H1 (cell line): ENCODE measurements at regions not wholly inside any gene's neighbourhood (a gene's known extent, or its start where the extent isn't known, plus 50 kb on each side); places are given as distances from the start of the nearest gene placed in this dataset.
"Not testable (repeated sequence)": the region's sequence is repeated elsewhere in the genome, so short reads cannot be mapped to it uniquely, and the experiment has no call there.

Experiments used
- CTCF ChIA-PET: fragments of 300-600 bp; sonication (Branson Sonifier 250); formaldehyde crosslinking; loops from one replicate; lab custom pipeline; 2021; ENCODE audit not compliant: partially characterized antibody; lab: Charles Lee
- POLR2A ChIA-PET: fragments of 300-600 bp; sonication (Branson Sonifier 250); formaldehyde crosslinking; loops from one replicate; lab custom pipeline; 2021; ENCODE audit warnings: inconsistent platforms; ENCODE audit not compliant: partially characterized antibody; lab: Charles Lee
- DNase-seq, 2 experiments: peaks; one replicate each; pipeline versions ENCODE4 v3.0.0 to v3.0.0-alpha.2; 2010 to 2022; ENCODE audit warnings: low spot score in 2 of 2, low read depth in 1 of 2, mixed read lengths in 1 of 2
- FAIRE-seq: peaks from 2 replicates; lab custom pipeline; 2011; peaks lifted over from hg19 to GRCh38; lab: Jason Lieb, UNC
- H2AFZ ChIP-seq: 2 replicates; pipeline ENCODE4 v1.8.1; 2012; ENCODE audit warnings: low read length, inconsistent platforms
- H2AK5ac ChIP-seq: 2 replicates; pipeline ENCODE4 v1.6.1; 2013; ENCODE audit warnings: low read depth, low read length
- H2BK120ac ChIP-seq: replicated peaks from 2 replicates; pipeline ENCODE3; 2013; ENCODE audit warnings: low read depth, low read length, inconsistent platforms
- H2BK12ac ChIP-seq: 2 replicates; pipeline ENCODE4 v1.6.1; 2013; ENCODE audit warnings: low read depth, low read length
- H2BK15ac ChIP-seq: 2 replicates; pipeline ENCODE4 v1.6.1; 2013; ENCODE audit warnings: low read length
- H2BK20ac ChIP-seq: 2 replicates; pipeline ENCODE4 v1.6.1; 2013; ENCODE audit warnings: low read length
- H2BK5ac ChIP-seq: 2 replicates; pipeline ENCODE4 v1.6.1; 2013; ENCODE audit warnings: low read depth, low read length
- H3K14ac ChIP-seq: 2 replicates; pipeline ENCODE4 v1.6.1; 2013; ENCODE audit warnings: inconsistent platforms; ENCODE audit not compliant: insufficient read length
- H3K18ac ChIP-seq: 2 replicates; pipeline ENCODE4 v1.6.1; 2013; ENCODE audit warnings: low read length; ENCODE audit errors: extremely low read depth
- H3K23ac ChIP-seq: 2 replicates; pipeline ENCODE4 v1.6.1; 2013; ENCODE audit warnings: inconsistent platforms; ENCODE audit not compliant: insufficient read length
- H3K23me2 ChIP-seq: 2 replicates; pipeline ENCODE4 v1.6.1; 2013; ENCODE audit warnings: low read depth, low read length
- H3K27ac ChIP-seq: 2 replicates; pipeline ENCODE4 v1.6.1; 2011; ENCODE audit warnings: low read depth, low read length, inconsistent platforms
- H3K27me3 ChIP-seq, 4 experiments: replicated peaks in 1 of 4; 1 replicate in 1 of 4; 2 replicates in 3 of 4; pipeline versions ENCODE4 v1.6.1 to v1.8.1; 2011 to 2013; ENCODE audit warnings: low read length in 3 of 4, mild to moderate bottlenecking in 3 of 4, inconsistent platforms in 2 of 4, mixed read lengths in 2 of 4, moderate library complexity in 1 of 4; ENCODE audit not compliant: control insufficient read depth in 3 of 4, insufficient read depth in 3 of 4; ENCODE audit errors: extremely low read depth in 1 of 4
- H3K36me3 ChIP-seq, 4 experiments: 2 replicates each; pipeline versions ENCODE4 v1.6.1 to v1.8.1; 2011 to 2013; ENCODE audit warnings: mild to moderate bottlenecking in 4 of 4, low read length in 3 of 4, moderate library complexity in 2 of 4, control low read depth in 1 of 4, inconsistent platforms in 1 of 4; ENCODE audit not compliant: insufficient read depth in 4 of 4, control insufficient read depth in 2 of 4
- H3K4ac ChIP-seq: replicated peaks from 2 replicates; pipeline ENCODE3; 2013; ENCODE audit warnings: low read length, low read depth, mixed read lengths, inconsistent platforms; ENCODE audit not compliant: insufficient read length
- H3K4me1 ChIP-seq, 4 experiments: replicated peaks in 1 of 4; 1 replicate in 1 of 4; 2 replicates in 3 of 4; pipeline versions ENCODE4 v1.6.1 to v1.8.1; 2011 to 2013; ENCODE audit warnings: low read length in 3 of 4, inconsistent platforms in 2 of 4, mixed read lengths in 1 of 4; ENCODE audit not compliant: insufficient read depth in 4 of 4, control insufficient read depth in 3 of 4
- H3K4me2 ChIP-seq, 2 experiments: 2 replicates each; pipeline versions ENCODE4 v1.6.1 to v1.8.1; 2011 to 2013; ENCODE audit warnings: low read depth in 2 of 2, low read length in 2 of 2, control low read depth in 1 of 2, inconsistent platforms in 1 of 2, mild to moderate bottlenecking in 1 of 2; ENCODE audit not compliant: insufficient read depth in 1 of 2
- H3K4me3 ChIP-seq, 4 experiments: fragments of 200-600, 300-600 bp in 1 of 4; sonication (generic), shearing (Covaris generic), sonication (Bioruptor Twin) in 1 of 4; 2 replicates each; pipeline versions ENCODE4 v1.5.1 to v1.8.1; 2011 to 2016; ENCODE audit warnings: low read length in 4 of 4, low read depth in 3 of 4, control low read depth in 2 of 4, inconsistent platforms in 2 of 4, mild to moderate bottlenecking in 2 of 4, mixed read lengths in 1 of 4, moderate library complexity in 1 of 4; ENCODE audit not compliant: insufficient read depth in 2 of 4; ENCODE audit errors: extremely low read depth in 1 of 4
- H3K56ac ChIP-seq: replicated peaks from 2 replicates; pipeline ENCODE3; 2013; ENCODE audit warnings: low read depth, mild to moderate bottlenecking, mixed read lengths, low read length, inconsistent platforms; ENCODE audit not compliant: insufficient read length
- H3K79me1 ChIP-seq: 2 replicates; pipeline ENCODE4 v1.6.1; 2013; ENCODE audit warnings: low read depth, low read length, control low read depth
- H3K79me2 ChIP-seq, 2 experiments: 2 replicates each; pipeline versions ENCODE4 v1.6.1 to v1.8.1; 2012 to 2013; ENCODE audit warnings: low read length in 2 of 2, mild to moderate bottlenecking in 2 of 2, inconsistent platforms in 1 of 2; ENCODE audit not compliant: insufficient read depth in 2 of 2, control insufficient read depth in 1 of 2
- H3K9ac ChIP-seq, 4 experiments: replicated peaks in 1 of 4; 1 replicate in 1 of 4; 2 replicates in 3 of 4; pipeline versions ENCODE4 v1.6.1 to v1.8.1; 2011 to 2013; ENCODE audit warnings: low read depth in 3 of 4, low read length in 3 of 4, control low read depth in 2 of 4, mild to moderate bottlenecking in 2 of 4, moderate library complexity in 2 of 4, inconsistent platforms in 1 of 4; ENCODE audit errors: extremely low read depth in 1 of 4
- H3K9me3 ChIP-seq, 2 experiments: 2 replicates each; pipeline versions ENCODE4 v1.6.1 to v1.8.1; 2012 to 2013; ENCODE audit warnings: mild to moderate bottlenecking in 2 of 2, moderate library complexity in 2 of 2, control low read depth in 1 of 2, inconsistent platforms in 1 of 2, low read depth in 1 of 2, low read length in 1 of 2, mixed read lengths in 1 of 2; ENCODE audit not compliant: insufficient read depth in 2 of 2
- H4K20me1 ChIP-seq, 2 experiments: replicated peaks in 1 of 2; 2 replicates each; pipeline versions ENCODE3 to v1.8.1; 2011 to 2013; ENCODE audit warnings: inconsistent platforms in 2 of 2, low read length in 2 of 2, mild to moderate bottlenecking in 1 of 2; ENCODE audit not compliant: insufficient read depth in 2 of 2, control insufficient read depth in 1 of 2
- H4K5ac ChIP-seq: 2 replicates; pipeline ENCODE4 v1.6.1; 2013; ENCODE audit warnings: low read length, low read depth, mixed read lengths, inconsistent platforms; ENCODE audit not compliant: insufficient read length
- H4K8ac ChIP-seq: 2 replicates; pipeline ENCODE4 v1.8.0; 2013; ENCODE audit warnings: mild to moderate bottlenecking, moderate library complexity, low read length, inconsistent platforms; ENCODE audit not compliant: insufficient read depth; ENCODE audit errors: extremely low read depth
- H4K91ac ChIP-seq: replicated peaks from 2 replicates; pipeline ENCODE3; 2013; ENCODE audit warnings: low read length, mixed read lengths, inconsistent platforms; ENCODE audit not compliant: insufficient read length
- BCL11A ChIP-seq, 2 experiments: IDR thresholded peaks; one replicate each; pipeline ENCODE4 v1.6.1; 2011; ENCODE audit warnings: low read depth in 2 of 2, low read length in 2 of 2, mild to moderate bottlenecking in 2 of 2
- CEBPB ChIP-seq: IDR thresholded peaks from 2 replicates; pipeline ENCODE4 v1.6.1; 2012; ENCODE audit warnings: low read depth, low read length
- NANOG ChIP-seq: IDR thresholded peaks from 2 replicates; pipeline ENCODE4 v1.6.1; 2011; ENCODE audit warnings: low read length, low read depth, mild to moderate bottlenecking, inconsistent platforms; ENCODE audit not compliant: insufficient read depth, poor library complexity, severe bottlenecking
- SIX5 ChIP-seq: IDR thresholded peaks from 2 replicates; pipeline ENCODE4 v1.6.1; 2011; ENCODE audit warnings: mild to moderate bottlenecking, low read depth, low read length
- SP1 ChIP-seq: IDR thresholded peaks from 2 replicates; pipeline ENCODE4 v1.6.1; 2011; ENCODE audit warnings: low read depth, low read length
- SUZ12 ChIP-seq: fragments of 200-600 bp; sonication (generic); IDR thresholded peaks from 2 replicates; pipeline ENCODE4 v1.6.1; 2012; ENCODE audit warnings: mild to moderate bottlenecking, inconsistent platforms, low read length, moderate library complexity, mixed read lengths
- TAF7 ChIP-seq: optimal IDR thresholded peaks from 2 replicates; pipeline ENCODE3; 2011; ENCODE audit warnings: low read depth, mild to moderate bottlenecking, inconsistent platforms, low read length, moderate library complexity, borderline replicate concordance
- WGBS, 2 experiments: shearing (Covaris generic) in 1 of 2; methylation state at CpG; one replicate each; pipeline versions ENCODE4 v1.1.6 to v1.1.7; 2013 to 2015; ENCODE audit warnings: low lambda C conversion rate in 2 of 2, mixed read lengths in 2 of 2, inconsistent platforms in 1 of 2, low coverage in 1 of 2, missing lambda C conversion rate in 1 of 2; ENCODE audit not compliant: insufficient replicate concordance in 2 of 2, insufficient coverage in 1 of 2, insufficient read length in 1 of 2; ENCODE audit errors: extremely low coverage in 1 of 2, missing lambda C conversion rate in 1 of 2; 5-methylcytosine and 5-hydroxymethylcytosine counted together

GRCh38 chr4:28075401-28075956 lies 1214.8 kb downstream of the STIM2 start (continued):
- TF ChIP-seq TAF7 (no peak), NANOG (no peak), CEBPB (no peak), SIX5 (no peak), SP1 (no peak), BCL11A (IDR thresholded peaks at IDR 0.05; ENCODE audit: low read depth in 2 of 2, low read length in 2 of 2) (no peak), SUZ12 (no peak)

GRCh38 chr4:28077203-28077602 lies 1216.6 kb downstream of the STIM2 start:
- H3K27me3 ChIP-seq, H2BK20ac ChIP-seq, H2BK120ac ChIP-seq, FAIRE-seq, H3K79me2 ChIP-seq, H3K9ac ChIP-seq, H3K4ac ChIP-seq, H4K91ac ChIP-seq, H3K23me2 ChIP-seq, H3K18ac ChIP-seq, H4K8ac ChIP-seq, POLR2A ChIA-PET, H2AK5ac ChIP-seq, H3K4me3 ChIP-seq, H3K23ac ChIP-seq, H3K4me2 ChIP-seq, H3K9me3 ChIP-seq, DNase-seq, H3K27ac ChIP-seq, H2BK5ac ChIP-seq, H2BK12ac ChIP-seq, H3K79me1 ChIP-seq, H4K20me1 ChIP-seq, H3K36me3 ChIP-seq, H3K56ac ChIP-seq, H3K4me1 ChIP-seq, H2BK15ac ChIP-seq, H4K5ac ChIP-seq, H3K14ac ChIP-seq: not testable (repeated sequence)
- 82% methylated on average over 8 of the region's 9 CpGs; no CpG with 5 or more reads in 1 of the 2 experiments for WGBS, 2 experiments
- H2AFZ ChIP-seq: peak overlapping the region; percentile 94
- CTCF ChIA-PET: interaction anchor here (0.9 kb wide), 1 partner anchor 141 kb away, joined by 3 read pairs; no protein-coding TSS in a partner anchor
